Stimulated activated naive B cell treated with anti-CD40 and anti-IgM and Interleukin-4, amounts not matched to agents 10 μg/mL and 1 μg/mL and 100 μg/mL, for 72 hours (primary cell): ENCODE measurements at regions not wholly inside any gene's neighbourhood (a gene's known extent, or its start where the extent isn't known, plus 50 kb on each side); places are given as distances from the start of the nearest gene placed in this dataset.
"Not testable (repeated sequence)": the region's sequence is repeated elsewhere in the genome, so short reads cannot be mapped to it uniquely, and the experiment has no call there.

ENCODE experiments used
- ATAC-seq, 2 donors: fragments of 150-1000 bp; cut with Tn5 transposase; replicated peaks; 2 replicates each; pipeline ENCODE4 v1.10.0; 2021; ENCODE audit warnings: moderate library complexity in 1 of 2
- DNase-seq: peaks from one replicate; pipeline ENCODE4 v3.0.0; 2021
- H3K27ac Mint-ChIP-seq: one replicate; pipeline ENCODE4 v1.8.0; 2022; ENCODE audit warnings: mild to moderate bottlenecking, mixed read lengths
- H3K27me3 Mint-ChIP-seq, 2 donors: one replicate each; pipeline ENCODE4 v1.8.0; 2022; ENCODE audit warnings: mixed read lengths in 2 of 2
- H3K36me3 Mint-ChIP-seq, 2 donors: one replicate each; pipeline ENCODE4 v1.8.0; 2022; ENCODE audit warnings: mixed read lengths in 2 of 2, mild to moderate bottlenecking in 1 of 2
- H3K4me1 Mint-ChIP-seq, 2 donors: one replicate each; pipeline ENCODE4 v1.8.0; 2022; ENCODE audit warnings: mixed read lengths in 2 of 2, mild to moderate bottlenecking in 1 of 2
- H3K4me3 Mint-ChIP-seq, 2 donors: one replicate each; pipeline ENCODE4 v1.8.0; 2022; ENCODE audit warnings: mild to moderate bottlenecking in 2 of 2, mixed read lengths in 2 of 2, moderate library complexity in 1 of 2
- H3K9me3 Mint-ChIP-seq, 2 donors: one replicate each; pipeline ENCODE4 v1.8.0; 2022; ENCODE audit warnings: mixed read lengths in 2 of 2, mild to moderate bottlenecking in 1 of 2

GRCh38 chr2:172248785-172249187 is 146.1 kb upstream of the DLX2 start:
- no peak overlapping the region for H3K4me3 Mint-ChIP-seq
- H3K27ac Mint-ChIP-seq: no peak overlapping the region
- no peak for DNase-seq
- H3K27me3 Mint-ChIP-seq: peaks cover 0 to 4% of the 10 kb centered on the region in 2 donors
- ATAC-seq: no peak
- H3K9me3 Mint-ChIP-seq: peaks cover 2 to 8% of the 10 kb centered on the region in 2 donors
- peaks cover 0 to 1% of the 10 kb centered on the region in 2 donors for H3K4me1 Mint-ChIP-seq
- no peaks in the 10 kb centered on the region for H3K36me3 Mint-ChIP-seq

- Mint-ChIP-seq H3K27ac (no peak overlapping the region), H3K4me1 (peaks cover 0 to 1% of the 10 kb centered on the region in 2 donors), H3K27me3 (peaks cover 0 to 4% of the 10 kb centered on the region in 2 donors), H3K36me3 (no peaks in the 10 kb centered on the region), H3K4me3 (no peak overlapping the region), H3K9me3 (peaks cover 2 to 8% of the 10 kb centered on the region in 2 donors)
- ATAC-seq (no peak), DNase-seq (no peak)
These were observed 146.6 kb upstream of the DLX2 start for GRCh38 chr2:172249334-172249733.

GRCh38 chr2:172249986-172250385 is 147.3 kb upstream of the DLX2 start:
- Mint-ChIP-seq H3K27me3 (no peaks in the 10 kb centered on the region), H3K27ac (no peak overlapping the region), H3K4me1 (peaks cover 0 to 1% of the 10 kb centered on the region in 2 donors), H3K9me3 (peaks cover 2 to 8% of the 10 kb centered on the region in 2 donors), H3K4me3 (no peak overlapping the region), H3K36me3 (no peaks in the 10 kb centered on the region)
- no peak for ATAC-seq
- DNase-seq: no peak

- no peaks in the 10 kb centered on the region for H3K27me3 Mint-ChIP-seq
- DNase-seq (no peak), ATAC-seq (no peak)
- H3K27ac Mint-ChIP-seq: no peak overlapping the region
- H3K4me3 Mint-ChIP-seq: no peak overlapping the region
- peaks cover 2 to 8% of the 10 kb centered on the region in 2 donors for H3K9me3 Mint-ChIP-seq
- H3K4me1 Mint-ChIP-seq: peaks cover 0 to 1% of the 10 kb centered on the region in 2 donors
- H3K36me3 Mint-ChIP-seq: no peaks in the 10 kb centered on the region
These were observed 148.5 kb upstream of the DLX2 start for GRCh38 chr2:172251231-172251630.

GRCh38 chr2:172252154-172252553 is 149.5 kb upstream of the DLX2 start:
- Mint-ChIP-seq H3K27me3 (peaks cover 4 to 6% of the 10 kb centered on the region in 2 donors), H3K4me3 (no peak overlapping the region), H3K4me1 (no peaks in the 10 kb centered on the region), H3K36me3 (no peaks in the 10 kb centered on the region), H3K9me3 (peaks cover 0 to under 1% of the 10 kb centered on the region in 2 donors), H3K27ac (no peak overlapping the region)
- DNase-seq (no peak), ATAC-seq (no peak)

- Mint-ChIP-seq H3K9me3 (no peaks in the 10 kb centered on the region), H3K4me3 (no peak overlapping the region), H3K27ac (no peak overlapping the region), H3K36me3 (no peaks in the 10 kb centered on the region), H3K4me1 (no peaks in the 10 kb centered on the region), H3K27me3 (peaks cover 4 to 6% of the 10 kb centered on the region in 2 donors)
- DNase-seq (no peak), ATAC-seq (peak; percentile 48 to 67)
These were observed 150.7 kb upstream of the DLX2 start for GRCh38 chr2:172253190-172254052.

- no peak for ATAC-seq
- Mint-ChIP-seq H3K4me3 (no peak overlapping the region), H3K27ac (no peak overlapping the region), H3K27me3 (peaks cover 4 to 6% of the 10 kb centered on the region in 2 donors), H3K4me1 (no peaks in the 10 kb centered on the region), H3K9me3 (no peaks in the 10 kb centered on the region), H3K36me3 (no peaks in the 10 kb centered on the region)
- no peak for DNase-seq
These were observed 154.2 kb upstream of the DLX2 start for GRCh38 chr2:172256886-172257285.

- Mint-ChIP-seq H3K27me3 (peaks cover 4 to 6% of the 10 kb centered on the region in 2 donors), H3K9me3 (peaks cover 0 to 2% of the 10 kb centered on the region in 2 donors), H3K27ac (no peak overlapping the region), H3K36me3 (no peaks in the 10 kb centered on the region), H3K4me1 (no peaks in the 10 kb centered on the region), H3K4me3 (no peak overlapping the region)
- no peak for ATAC-seq
- DNase-seq: no peak
These were observed 157.1 kb upstream of the DLX2 start for GRCh38 chr2:172259827-172260226.

- H3K27me3 Mint-ChIP-seq: peaks cover 4 to 6% of the 10 kb centered on the region in 2 donors
- H3K9me3 Mint-ChIP-seq: peaks cover 0 to 2% of the 10 kb centered on the region in 2 donors
- DNase-seq (no peak), ATAC-seq (no peak)
- H3K27ac Mint-ChIP-seq: no peak overlapping the region
- H3K4me3 Mint-ChIP-seq: no peak overlapping the region
- H3K4me1 Mint-ChIP-seq: no peaks in the 10 kb centered on the region
- no peaks in the 10 kb centered on the region for H3K36me3 Mint-ChIP-seq
These were observed 157.6 kb upstream of the DLX2 start for GRCh38 chr2:172260336-172260735.

GRCh38 chr2:172261292-172261691 is 158.6 kb upstream of the DLX2 start:
- peaks cover 0 to 4% of the 10 kb centered on the region in 2 donors for H3K9me3 Mint-ChIP-seq
- H3K4me1 Mint-ChIP-seq: no peaks in the 10 kb centered on the region
- DNase-seq (no peak), ATAC-seq (no peak)
- peaks cover 4 to 6% of the 10 kb centered on the region in 2 donors for H3K27me3 Mint-ChIP-seq
- H3K27ac Mint-ChIP-seq: no peak overlapping the region
- H3K36me3 Mint-ChIP-seq: no peaks in the 10 kb centered on the region
- no peak overlapping the region for H3K4me3 Mint-ChIP-seq

- peaks cover 0 to 5% of the 10 kb centered on the region in 2 donors for H3K27me3 Mint-ChIP-seq
- no peaks in the 10 kb centered on the region for H3K36me3 Mint-ChIP-seq
- H3K9me3 Mint-ChIP-seq: peaks cover 0 to 4% of the 10 kb centered on the region in 2 donors
- DNase-seq (no peak), ATAC-seq (no peak)
- H3K4me3 Mint-ChIP-seq: no peak overlapping the region
- no peaks in the 10 kb centered on the region for H3K4me1 Mint-ChIP-seq
- no peak overlapping the region for H3K27ac Mint-ChIP-seq
These were observed 159.8 kb upstream of the DLX2 start for GRCh38 chr2:172262486-172262885.

GRCh38 chr2:172264820-172265219 is 162.1 kb upstream of the DLX2 start:
- H3K27me3 Mint-ChIP-seq: peaks cover 0 to 13% of the 10 kb centered on the region in 2 donors
- not testable (repeated sequence) for H3K9me3 Mint-ChIP-seq, H3K36me3 Mint-ChIP-seq, H3K4me1 Mint-ChIP-seq, ATAC-seq, DNase-seq, H3K27ac Mint-ChIP-seq, H3K4me3 Mint-ChIP-seq

GRCh38 chr2:172269507-172270244 is 157.7 kb upstream of the ITGA6 start:
- H3K36me3 Mint-ChIP-seq, H3K9me3 Mint-ChIP-seq, H3K4me1 Mint-ChIP-seq, ATAC-seq, H3K4me3 Mint-ChIP-seq, DNase-seq, H3K27ac Mint-ChIP-seq: not testable (repeated sequence)
- peaks cover 4 to 17% of the 10 kb centered on the region in 2 donors for H3K27me3 Mint-ChIP-seq

- ATAC-seq (no peak), DNase-seq (no peak)
- Mint-ChIP-seq H3K4me1 (peaks cover 6 to 7% of the 10 kb centered on the region in 2 donors), H3K27me3 (peaks cover 9 to 17% of the 10 kb centered on the region in 2 donors), H3K27ac (no peak overlapping the region), H3K36me3 (no peaks in the 10 kb centered on the region), H3K4me3 (no peak overlapping the region), H3K9me3 (peaks cover 0 to 1% of the 10 kb centered on the region in 2 donors)
These were observed 156.9 kb upstream of the ITGA6 start for GRCh38 chr2:172270278-172271079.
